ENCODE measurements at regions not wholly inside any gene's neighbourhood (a gene's known extent, or its start where the extent isn't known, plus 50 kb on each side); places are given as distances from the start of the nearest gene placed in this dataset.

DNA sequence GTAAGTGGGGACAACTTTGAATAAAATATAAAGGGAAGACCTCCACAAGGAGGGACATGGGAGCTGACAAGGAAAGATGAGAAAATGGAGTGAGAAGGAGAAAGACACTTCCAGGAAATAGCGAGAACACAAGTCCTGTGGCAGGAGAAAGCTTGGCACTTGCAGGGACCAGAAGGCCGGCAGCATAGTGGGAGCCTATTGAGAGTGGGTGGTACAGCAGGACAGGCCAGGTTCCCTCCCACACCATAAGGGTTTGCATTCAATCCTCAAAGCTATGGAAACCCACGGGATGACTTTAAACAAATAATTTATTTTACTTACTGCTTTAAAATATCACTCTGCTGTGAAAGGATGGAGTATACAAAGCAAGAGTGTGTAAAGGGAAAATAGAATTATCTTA lies 173.2 kb upstream of the ELL2 start:
- FAIRE-seq = no peak
- no peak for DNase-seq (ENCODE audit: insufficient read length, low spot score)
- no peak for TF ChIP-seq POLR2A (IDR thresholded peaks at IDR 0.05; ENCODE audit: low read depth, low read length)

DNA sequence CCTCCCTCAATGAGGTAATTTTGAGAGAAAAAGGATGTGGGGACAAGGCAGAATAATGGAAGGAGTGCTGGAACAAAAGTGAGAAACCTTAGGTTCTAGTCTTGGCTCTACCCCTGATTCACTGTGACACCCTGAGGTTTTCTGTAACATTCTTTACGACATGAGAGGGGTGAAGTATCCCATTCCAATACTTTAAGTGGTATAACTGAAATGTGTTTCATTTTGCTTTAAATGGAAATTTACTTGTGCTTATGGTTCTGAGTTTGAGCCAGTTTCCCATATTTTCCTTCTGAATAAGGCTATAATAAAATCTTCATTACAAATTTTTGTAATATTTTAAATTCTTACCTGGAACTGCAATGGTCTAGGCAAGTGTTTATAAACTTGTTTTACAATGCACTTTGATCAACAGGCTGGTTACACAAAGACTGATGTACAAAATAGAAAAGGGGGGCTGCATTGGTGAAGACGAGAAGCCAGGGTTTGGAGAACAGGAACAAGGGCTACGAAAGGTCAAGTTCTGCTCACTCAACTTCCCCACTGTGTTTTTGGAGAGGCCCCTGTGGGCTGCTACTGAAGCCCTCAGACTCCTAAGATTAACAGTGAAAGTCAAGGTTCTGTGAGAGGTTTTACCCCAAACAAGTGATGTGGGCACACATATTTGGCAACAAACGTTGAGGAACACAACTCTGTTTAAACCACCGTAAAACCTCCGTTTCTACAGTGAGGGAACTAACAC lies 171.9 kb upstream of the ELL2 start:
- no peak for TF ChIP-seq POLR2A (IDR thresholded peaks at IDR 0.05; ENCODE audit: low read depth, low read length)
- FAIRE-seq (no peak), DNase-seq (ENCODE audit: insufficient read length, low spot score) (no peak)

DNA sequence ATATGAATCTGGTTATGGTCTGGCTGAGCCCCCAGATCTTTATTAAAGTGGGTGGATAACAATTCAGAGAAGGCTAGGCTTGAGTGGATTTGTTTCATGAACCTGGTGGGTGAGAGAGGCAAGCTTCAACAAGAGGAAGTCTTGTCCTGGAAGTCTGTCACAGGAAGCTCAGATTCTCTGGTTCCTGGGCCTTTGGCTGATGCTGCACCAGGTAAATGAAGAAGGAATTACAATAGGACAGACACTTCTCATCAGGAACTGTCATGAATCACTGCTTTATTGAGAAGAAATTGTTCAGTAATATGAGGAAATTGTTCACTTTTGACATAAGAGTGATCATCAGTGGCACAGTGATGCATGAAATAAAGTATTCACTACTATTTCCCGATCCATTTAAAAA lies 167.6 kb upstream of the ELL2 start:
- TF ChIP-seq POLR2A (IDR thresholded peaks at IDR 0.05; ENCODE audit: low read depth, low read length) = no peak
- FAIRE-seq = no peak
- no peak for DNase-seq (ENCODE audit: insufficient read length, low spot score)

DNA sequence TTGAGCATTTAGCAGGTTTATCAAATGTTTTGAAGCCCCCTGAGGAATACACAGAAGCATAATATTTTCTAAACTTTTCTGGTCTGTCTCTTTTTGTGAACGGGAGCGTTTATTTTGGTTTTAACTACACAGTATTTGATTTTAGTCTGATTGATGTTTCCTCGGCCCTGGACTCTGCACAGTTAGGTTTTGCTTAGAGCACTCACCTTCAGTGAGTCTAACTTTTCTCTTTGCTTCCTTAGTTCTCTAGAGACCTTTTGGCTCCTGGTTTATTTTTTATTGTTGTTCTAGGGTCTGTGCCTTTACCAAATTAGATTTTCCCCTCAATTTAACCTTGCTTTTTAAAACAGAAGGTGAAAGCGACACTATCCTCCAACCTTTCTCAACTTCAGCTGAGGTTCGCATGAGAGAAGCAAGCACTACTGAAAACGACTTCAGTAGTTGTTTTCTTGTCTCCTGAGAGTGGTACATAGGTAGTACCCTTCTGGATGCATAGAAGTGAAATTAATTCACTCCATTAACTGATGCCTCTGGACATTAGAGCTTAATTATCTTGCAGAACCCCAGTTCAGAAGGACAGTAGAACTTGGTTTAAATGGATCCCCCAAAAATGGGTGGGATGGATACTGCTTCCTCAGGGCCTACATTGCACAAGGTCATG lies 166.7 kb upstream of the ELL2 start:
- no peak for TF ChIP-seq POLR2A (IDR thresholded peaks at IDR 0.05; ENCODE audit: low read depth, low read length)
- FAIRE-seq (peak; percentile 27), DNase-seq (ENCODE audit: insufficient read length, low spot score) (no peak)

DNA sequence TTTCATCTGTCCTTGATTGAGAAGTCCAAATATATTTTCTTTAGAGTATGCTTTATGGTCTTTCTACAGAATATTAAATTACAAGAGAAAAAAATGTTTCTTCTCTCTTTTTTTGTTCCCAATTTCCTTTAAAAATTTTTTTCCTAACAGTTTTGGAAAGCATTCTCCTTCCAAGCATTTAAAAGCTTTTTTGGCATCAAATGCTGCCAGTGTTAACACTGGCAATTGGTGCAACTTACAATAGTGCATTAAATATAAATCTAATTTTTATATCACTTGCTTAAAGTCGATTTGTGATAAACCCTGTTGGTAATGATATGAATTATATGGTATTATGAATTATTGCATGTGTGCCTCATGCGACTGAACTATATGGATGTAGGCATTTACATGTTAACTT lies 165.9 kb upstream of the ELL2 start:
- DNase-seq (ENCODE audit: insufficient read length, low spot score) (no peak), FAIRE-seq (no peak)
- no peak for TF ChIP-seq POLR2A (IDR thresholded peaks at IDR 0.05; ENCODE audit: low read depth, low read length)

DNA sequence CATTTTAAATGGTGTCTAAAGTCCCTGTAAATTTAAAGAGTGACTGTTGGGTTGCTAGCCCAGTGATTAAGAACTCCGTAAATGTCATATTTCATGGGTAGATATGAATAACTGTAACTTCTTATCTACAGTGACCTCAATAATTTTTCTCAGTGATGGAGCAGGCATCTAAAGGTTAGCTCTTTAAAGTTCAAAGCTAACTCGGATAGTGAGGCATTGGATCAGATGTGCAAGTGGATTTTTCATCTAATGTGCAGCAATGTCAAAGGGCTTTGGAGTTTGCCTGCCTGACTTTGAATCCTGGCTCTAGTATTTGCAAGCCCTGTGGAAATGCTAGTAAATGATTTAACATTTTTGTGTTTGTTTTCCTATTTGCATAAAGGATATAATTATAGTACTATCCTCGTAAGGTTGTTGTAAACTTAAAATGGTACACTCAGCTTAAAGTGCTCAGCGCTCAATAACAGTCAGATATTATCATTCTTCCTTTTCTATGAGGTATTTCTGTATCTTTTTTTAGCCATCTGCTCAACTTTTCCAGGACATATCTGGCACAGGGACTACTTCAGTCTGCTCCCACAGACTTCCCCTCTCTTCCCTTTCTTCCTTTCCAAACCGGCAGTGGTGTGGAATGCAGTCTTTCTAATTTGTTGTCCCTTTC lies 163.7 kb upstream of the ELL2 start:
- peak; percentile 93 for FAIRE-seq
- TF ChIP-seq POLR2A (IDR thresholded peaks at IDR 0.05; ENCODE audit: low read depth, low read length) = no peak
- DNase-seq (ENCODE audit: insufficient read length, low spot score) = no peak

DNA sequence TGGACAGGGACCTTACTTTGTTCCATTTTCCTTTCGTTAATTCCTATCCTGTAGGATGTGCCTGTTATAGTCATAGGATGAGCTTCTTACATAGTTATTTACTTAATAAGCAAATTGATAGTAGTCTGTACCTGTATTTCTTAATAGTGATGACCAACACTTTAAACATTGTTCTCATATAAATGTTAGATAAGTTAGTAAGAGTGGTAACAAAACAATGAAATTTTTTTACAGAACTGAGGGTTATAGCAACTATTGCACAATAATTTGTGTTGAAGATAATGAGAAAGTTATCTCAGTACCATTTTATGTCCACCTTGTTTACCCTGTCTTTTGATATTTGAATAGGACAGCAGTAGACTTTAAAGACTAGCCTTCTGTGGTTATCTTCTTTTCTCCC lies 162.9 kb upstream of the ELL2 start:
- FAIRE-seq (peak; percentile 38), DNase-seq (ENCODE audit: insufficient read length, low spot score) (no peak)
- no peak for TF ChIP-seq POLR2A (IDR thresholded peaks at IDR 0.05; ENCODE audit: low read depth, low read length)

DNA sequence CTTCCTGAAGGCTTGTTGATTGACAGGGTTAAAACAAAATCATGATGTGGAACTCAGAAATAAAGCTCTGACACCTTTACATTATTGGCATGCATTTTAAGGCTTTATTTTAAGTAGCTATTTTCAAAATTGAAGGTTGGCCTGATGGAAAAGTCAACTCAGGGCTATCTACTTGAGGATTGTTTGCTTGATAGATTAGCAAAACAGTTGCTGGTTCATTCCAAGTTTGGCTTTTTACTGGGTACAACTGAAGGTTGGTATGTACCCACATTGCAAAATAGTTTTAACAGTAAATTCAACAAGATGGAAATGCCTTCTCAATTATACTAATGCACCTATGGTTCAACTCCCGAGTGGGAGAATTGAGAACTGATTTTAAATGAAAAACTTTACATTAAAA lies 161.8 kb upstream of the ELL2 start:
- DNase-seq (ENCODE audit: insufficient read length, low spot score) = no peak
- TF ChIP-seq POLR2A (IDR thresholded peaks at IDR 0.05; ENCODE audit: low read depth, low read length) = no peak
- FAIRE-seq = peak; percentile 81

DNA sequence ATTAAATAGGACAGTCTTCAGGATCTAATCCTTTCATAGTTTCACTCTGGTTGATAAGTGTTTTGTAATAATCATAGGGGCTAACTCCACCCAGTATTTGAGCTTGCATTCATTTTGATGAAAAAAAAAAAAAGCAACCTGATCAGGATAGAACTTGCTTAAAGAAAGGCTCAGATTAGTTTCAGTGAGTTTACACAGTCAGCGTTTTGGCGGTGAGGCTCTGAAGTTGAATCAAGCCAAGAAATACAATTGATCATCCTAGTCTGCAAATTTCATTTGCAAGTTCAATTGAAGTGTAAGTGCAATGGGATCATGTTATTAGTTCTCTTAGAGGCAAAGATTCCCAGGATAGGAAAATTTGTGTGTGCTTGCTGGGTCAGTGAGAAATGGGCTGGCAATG lies 159.7 kb upstream of the ELL2 start:
- no peak for TF ChIP-seq POLR2A (IDR thresholded peaks at IDR 0.05; ENCODE audit: low read depth, low read length)
- FAIRE-seq (peak; percentile 65), DNase-seq (ENCODE audit: insufficient read length, low spot score) (no peak)

DNA sequence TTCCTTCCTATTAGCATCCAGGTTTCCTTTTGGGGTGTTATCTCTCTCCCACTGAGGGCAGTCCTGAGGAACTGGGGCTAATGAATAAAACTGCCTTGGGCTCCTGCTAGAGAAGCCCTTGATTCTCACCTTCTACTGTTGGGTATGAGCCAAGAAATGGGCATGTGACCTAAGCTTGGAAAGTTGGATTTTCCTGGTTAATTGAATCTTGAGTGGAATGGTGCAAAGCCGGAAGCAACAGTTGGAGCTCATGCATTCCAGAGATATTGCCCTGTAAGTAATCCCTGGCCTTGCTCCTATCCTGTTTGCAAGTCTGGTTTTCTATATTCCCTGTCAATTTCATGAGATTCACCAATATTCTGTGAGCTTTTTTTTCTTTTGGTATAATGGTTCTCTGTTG lies 158.5 kb upstream of the ELL2 start:
- FAIRE-seq (peak; percentile 27), DNase-seq (ENCODE audit: insufficient read length, low spot score) (no peak)
- TF ChIP-seq POLR2A (IDR thresholded peaks at IDR 0.05; ENCODE audit: low read depth, low read length) = no peak

DNA sequence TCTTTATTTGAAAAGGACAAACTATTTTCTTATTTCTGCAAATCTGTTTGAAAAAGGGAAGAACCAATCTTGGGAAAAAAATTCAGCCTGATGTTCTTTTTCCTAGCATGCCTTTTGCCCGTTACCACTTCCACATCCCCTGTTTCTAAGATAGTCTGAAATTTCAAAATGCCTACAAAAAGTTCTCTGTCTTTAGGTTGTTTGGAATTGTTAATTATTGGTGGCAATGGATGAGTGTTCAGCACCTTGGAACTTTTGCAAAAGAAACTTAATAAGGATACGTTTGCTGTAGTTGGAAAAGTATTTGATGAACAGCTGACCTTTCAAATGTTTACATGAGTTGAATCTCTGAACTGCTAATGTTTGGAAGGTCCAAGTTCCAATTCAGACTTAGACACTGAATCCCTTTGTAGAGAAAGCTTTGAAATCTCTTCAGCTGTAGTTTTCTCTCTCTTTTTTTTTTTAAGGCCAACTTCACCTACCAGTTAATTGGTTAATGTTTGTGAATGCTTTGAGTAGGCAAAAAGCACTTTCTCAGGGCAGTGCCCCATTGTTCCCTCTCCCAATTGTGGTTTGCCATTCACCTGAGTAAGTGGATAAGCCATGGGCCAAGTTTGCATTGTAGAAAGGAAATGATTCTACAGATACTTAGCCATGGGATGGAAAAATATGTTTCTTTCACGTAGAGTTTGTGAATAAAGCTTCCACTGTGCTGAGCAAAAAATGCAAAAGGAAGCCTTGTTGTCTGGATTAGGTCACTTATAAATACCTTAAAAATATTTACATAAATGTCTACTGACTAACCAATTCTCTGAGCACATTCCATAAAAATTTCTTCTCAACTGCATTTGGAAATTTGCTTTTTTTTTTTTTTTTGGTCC lies 156.4 kb upstream of the ELL2 start:
- no peak for DNase-seq (ENCODE audit: insufficient read length, low spot score)
- peak; percentile 62 for FAIRE-seq

DNA sequence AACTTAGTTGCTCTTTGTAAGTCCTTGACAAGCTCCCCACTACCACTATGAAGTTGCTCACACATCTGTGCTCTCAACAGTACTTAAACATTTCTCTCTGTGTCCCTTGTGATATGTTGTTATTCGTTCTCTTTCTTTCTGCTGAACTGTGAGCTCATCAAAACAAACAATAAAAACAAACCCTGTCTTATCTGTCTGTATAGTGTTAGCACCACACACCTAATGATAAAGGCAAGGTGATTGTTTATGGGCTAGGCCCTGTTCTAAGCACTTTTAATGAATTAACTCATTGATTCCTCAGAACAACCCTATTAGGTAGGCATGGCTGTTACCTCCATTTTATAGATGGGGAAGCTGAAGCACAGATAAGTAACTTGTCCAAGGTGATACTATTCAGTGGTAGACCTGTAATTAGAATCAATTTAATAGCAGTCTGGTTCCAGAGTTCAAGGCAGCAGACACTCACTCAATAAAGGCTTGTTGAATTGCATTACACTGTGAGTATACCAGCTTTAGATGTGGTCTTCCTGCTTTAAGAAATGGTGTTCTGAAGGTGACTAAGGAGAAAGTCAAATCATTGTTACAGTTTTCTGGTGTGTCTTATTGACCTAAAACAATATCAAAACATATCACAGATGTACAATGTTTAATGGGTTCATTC lies 153.6 kb upstream of the ELL2 start:
- DNase-seq (ENCODE audit: insufficient read length, low spot score) (no peak), FAIRE-seq (no peak)
- TF ChIP-seq POLR2A (IDR thresholded peaks at IDR 0.05; ENCODE audit: low read depth, low read length) = no peak

More for the DNA sequence above, 156.4 kb upstream of the ELL2 start:
- no peak for TF ChIP-seq POLR2A (IDR thresholded peaks at IDR 0.05; ENCODE audit: low read depth, low read length)

DNA sequence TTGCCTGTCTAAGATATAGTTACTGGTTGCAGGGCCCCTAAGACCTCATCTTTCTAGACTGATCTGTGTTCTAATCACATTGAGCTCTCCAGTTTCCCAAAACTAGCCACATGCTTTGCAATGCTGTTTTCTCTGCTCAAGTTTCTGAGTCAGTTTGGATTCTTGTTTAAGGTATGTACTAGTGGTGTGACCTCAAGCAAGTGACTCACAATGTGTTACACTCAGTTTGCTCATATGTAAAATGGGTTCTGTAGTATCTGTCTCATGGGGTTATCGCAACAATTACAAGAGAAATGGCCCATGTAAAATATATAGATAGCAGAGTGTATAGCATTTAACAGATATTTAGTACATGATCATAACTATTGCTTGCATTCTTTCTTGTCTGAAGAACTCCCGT lies 153.1 kb upstream of the ELL2 start:
- no peak for TF ChIP-seq POLR2A (IDR thresholded peaks at IDR 0.05; ENCODE audit: low read depth, low read length)
- DNase-seq (ENCODE audit: insufficient read length, low spot score) (no peak), FAIRE-seq (peak; percentile 89)
